ENCODE measurements at regions not wholly inside any gene's neighbourhood (a gene's known extent, or its start where the extent isn't known, plus 50 kb on each side); places are given as distances from the start of the nearest gene placed in this dataset.

- no peak overlapping the region for H2AK5ac ChIP-seq (ENCODE audit: low read depth, low read length)
- no peak for DNase-seq (ENCODE audit: low spot score)
These were observed 110.1 kb upstream of the PTPN1 start for GRCh38 chr20:50399917-50400704.

GRCh38 chr20:50400705-50401586 is 109.2 kb upstream of the PTPN1 start:
- peak overlapping the region; percentile 3 for H3K23ac ChIP-seq (ENCODE audit: low read depth, low read length, poor library complexity)
- no peak overlapping the region for H2AK5ac ChIP-seq (ENCODE audit: low read depth, low read length)
- no peak overlapping the region for H3K4me3 ChIP-seq (ENCODE audit: low read length in 2 of 2)
- no peak overlapping the region for H3K4me2 ChIP-seq (ENCODE audit: insufficient read depth, low read length, poor library complexity, severe bottlenecking)
- no peak overlapping the region for H2BK12ac ChIP-seq (ENCODE audit: low read length)
- no peak overlapping the region for H3K14ac ChIP-seq (ENCODE audit: low read length)
- no CpG with 5 or more reads among the region's 17 CpGs for WGBS, 2 donors (ENCODE audit: extremely low coverage in 2 of 2, insufficient read length in 2 of 2, insufficient replicate concordance in 1 of 2)
- H3K79me1 ChIP-seq (ENCODE audit: low read depth, low read length) = no peaks in the 10 kb centered on the region
- H3K27me3 ChIP-seq (ENCODE audit: control insufficient read depth in 3 of 3, insufficient read depth in 3 of 3, low read depth in 1 of 3, low read length in 3 of 3) = peaks cover 0 to 10% (median 0%) of the 10 kb centered on the region in 3 experiments
- no peak overlapping the region for H2BK5ac ChIP-seq (ENCODE audit: low read length)
- no peak overlapping the region for H3K27ac ChIP-seq (replicated peaks; ENCODE audit: low read length)
- H3K4me1 ChIP-seq (ENCODE audit: control insufficient read depth in 2 of 2, insufficient read depth in 1 of 2, low read depth in 1 of 2, low read length in 2 of 2) = peaks cover 0 to 8% of the 10 kb centered on the region in 2 donors
- H2BK120ac ChIP-seq (ENCODE audit: low read depth, low read length) = peak overlapping the region; percentile 77
- H3K36me3 ChIP-seq (replicated peaks in 1 of 2; ENCODE audit: control insufficient read depth in 2 of 2, insufficient read depth in 2 of 2, low read length in 2 of 2) = no peaks in the 10 kb centered on the region
- H4K8ac ChIP-seq (ENCODE audit: low read depth, low read length) = no peak overlapping the region
- no peak for DNase-seq (ENCODE audit: low spot score)
- no peak overlapping the region for H3K9ac ChIP-seq (ENCODE audit: low read depth, low read length, poor library complexity)
- H3K4ac ChIP-seq (ENCODE audit: low read length) = no peak overlapping the region
- no peak overlapping the region for H3K18ac ChIP-seq (ENCODE audit: low read length)
- H4K91ac ChIP-seq (ENCODE audit: low read depth, low read length, poor library complexity) = no peak overlapping the region
- H2AFZ ChIP-seq (ENCODE audit: low read length) = no peak overlapping the region
- no peaks in the 10 kb centered on the region for H3K9me3 ChIP-seq (replicated peaks in 1 of 2; ENCODE audit: control insufficient read depth in 2 of 2, insufficient read depth in 1 of 2, low read depth in 1 of 2, low read length in 2 of 2)
- H2BK15ac ChIP-seq (ENCODE audit: low read length) = no peak overlapping the region

More at GRCh38 chr20:50399917-50400704, 110.1 kb upstream of the PTPN1 start:
- Histone ChIP-seq H4K91ac (ENCODE audit: low read depth, low read length, poor library complexity) (no peak overlapping the region), H3K14ac (ENCODE audit: low read length) (no peak overlapping the region), H3K79me1 (ENCODE audit: low read depth, low read length) (no peaks in the 10 kb centered on the region), H3K36me3 (replicated peaks in 1 of 2; ENCODE audit: control insufficient read depth in 2 of 2, insufficient read depth in 2 of 2, low read length in 2 of 2) (no peaks in the 10 kb centered on the region), H3K23ac (ENCODE audit: low read depth, low read length, poor library complexity) (peak overlapping the region; percentile 3), H4K8ac (ENCODE audit: low read depth, low read length) (no peak overlapping the region), H3K9me3 (replicated peaks in 1 of 2; ENCODE audit: control insufficient read depth in 2 of 2, insufficient read depth in 1 of 2, low read depth in 1 of 2, low read length in 2 of 2) (no peaks in the 10 kb centered on the region), H3K27me3 (ENCODE audit: control insufficient read depth in 3 of 3, insufficient read depth in 3 of 3, low read depth in 1 of 3, low read length in 3 of 3) (peaks cover 0 to 17% (median 0%) of the 10 kb centered on the region in 3 experiments), H3K4me1 (ENCODE audit: control insufficient read depth in 2 of 2, insufficient read depth in 1 of 2, low read depth in 1 of 2, low read length in 2 of 2) (peaks cover 0 to 8% of the 10 kb centered on the region in 2 donors), H3K9ac (ENCODE audit: low read depth, low read length, poor library complexity) (no peak overlapping the region), H2BK12ac (ENCODE audit: low read length) (no peak overlapping the region), H3K4me2 (ENCODE audit: insufficient read depth, low read length, poor library complexity, severe bottlenecking) (no peak overlapping the region), H2BK15ac (ENCODE audit: low read length) (no peak overlapping the region), H3K27ac (replicated peaks; ENCODE audit: low read length) (no peak overlapping the region), H3K4ac (ENCODE audit: low read length) (no peak overlapping the region), H2AFZ (ENCODE audit: low read length) (no peak overlapping the region), H3K18ac (ENCODE audit: low read length) (no peak overlapping the region), H3K4me3 (ENCODE audit: low read length in 2 of 2) (no peak overlapping the region), H2BK5ac (ENCODE audit: low read length) (peak overlapping the region; percentile 56), H2BK120ac (ENCODE audit: low read depth, low read length) (no peak overlapping the region)
- WGBS, 2 donors (ENCODE audit: extremely low coverage in 2 of 2, insufficient read length in 2 of 2, insufficient replicate concordance in 1 of 2) = no CpG with 5 or more reads among the region's 15 CpGs

GRCh38 chr20:50401587-50402418 is 108.4 kb upstream of the PTPN1 start:
- Histone ChIP-seq H3K4me1 (ENCODE audit: control insufficient read depth in 2 of 2, insufficient read depth in 1 of 2, low read depth in 1 of 2, low read length in 2 of 2) (peaks cover 0 to 8% of the 10 kb centered on the region in 2 donors), H2BK5ac (ENCODE audit: low read length) (no peak overlapping the region), H3K18ac (ENCODE audit: low read length) (no peak overlapping the region), H3K36me3 (replicated peaks in 1 of 2; ENCODE audit: control insufficient read depth in 2 of 2, insufficient read depth in 2 of 2, low read length in 2 of 2) (no peaks in the 10 kb centered on the region), H2BK15ac (ENCODE audit: low read length) (no peak overlapping the region), H3K9ac (ENCODE audit: low read depth, low read length, poor library complexity) (no peak overlapping the region), H3K79me1 (ENCODE audit: low read depth, low read length) (no peaks in the 10 kb centered on the region), H2BK12ac (ENCODE audit: low read length) (no peak overlapping the region), H3K4me3 (ENCODE audit: low read length in 2 of 2) (no peak overlapping the region), H2AFZ (ENCODE audit: low read length) (no peak overlapping the region), H3K27ac (replicated peaks; ENCODE audit: low read length) (no peak overlapping the region), H2AK5ac (ENCODE audit: low read depth, low read length) (no peak overlapping the region), H4K91ac (ENCODE audit: low read depth, low read length, poor library complexity) (no peak overlapping the region), H3K27me3 (ENCODE audit: control insufficient read depth in 3 of 3, insufficient read depth in 3 of 3, low read depth in 1 of 3, low read length in 3 of 3) (peaks cover 0 to 3% (median 0%) of the 10 kb centered on the region in 3 experiments), H4K8ac (ENCODE audit: low read depth, low read length) (no peak overlapping the region), H2BK120ac (ENCODE audit: low read depth, low read length) (no peak overlapping the region), H3K4me2 (ENCODE audit: insufficient read depth, low read length, poor library complexity, severe bottlenecking) (no peak overlapping the region), H3K23ac (ENCODE audit: low read depth, low read length, poor library complexity) (no peak overlapping the region), H3K9me3 (replicated peaks in 1 of 2; ENCODE audit: control insufficient read depth in 2 of 2, insufficient read depth in 1 of 2, low read depth in 1 of 2, low read length in 2 of 2) (no peaks in the 10 kb centered on the region), H3K14ac (ENCODE audit: low read length) (no peak overlapping the region), H3K4ac (ENCODE audit: low read length) (no peak overlapping the region)
- WGBS, 2 donors (ENCODE audit: extremely low coverage in 2 of 2, insufficient read length in 2 of 2, insufficient replicate concordance in 1 of 2) = no CpG with 5 or more reads among the region's 9 CpGs
- no peak for DNase-seq (ENCODE audit: low spot score)

Measured in neuronal stem cell (in vitro differentiated cells).